GM12878 (cell line): ENCODE measurements at regions not wholly inside any gene's neighbourhood (a gene's known extent, or its start where the extent isn't known, plus 50 kb on each side); places are given as distances from the start of the nearest gene placed in this dataset.

Experiments
- ATAC-seq: fragments of 200-7000 bp; cut with Tn5 transposase; 3 replicates; pipeline ENCODE4 v1.9.1; 2020; ENCODE audit warnings: mild to moderate bottlenecking, moderate library complexity
- BruUV-seq: library from RNA; stranded (reverse); fragments of 400-500 nt; replicated peaks from 2 replicates; lab custom pipeline; 2021; lab: Mats Ljungman, UMichigan
- CTCF ChIA-PET: fragments of 300-600 bp; sonication (Branson Sonifier 250); formaldehyde crosslinking; extraction: SDS; loops from one replicate; lab custom pipeline; 2021; ENCODE audit warnings: inconsistent platforms; lab: Yijun Ruan, JAX
- POLR2A ChIA-PET: fragments of 350-600 bp; formaldehyde crosslinking; extraction: SDS; loops from one replicate; lab custom pipeline; 2021; ENCODE audit warnings: inconsistent platforms; lab: Charles Lee
- RAD21 ChIA-PET: fragments of 300-600 bp; sonication (Branson Sonifier 250); formaldehyde crosslinking; loops from one replicate; lab custom pipeline; 2023; ENCODE audit warnings: antibody characterized with exemption; ENCODE audit not compliant: unreplicated experiment; lab: Charles Lee
- SMC1A ChIA-PET: fragments of 300-600 bp; sonication (Branson Sonifier 250); formaldehyde crosslinking; loops from one replicate; lab custom pipeline; 2023; ENCODE audit not compliant: unreplicated experiment, uncharacterized antibody; lab: Charles Lee
- DNase-seq: peaks from one replicate; pipeline ENCODE4 v3.0.0-alpha.2; 2011; ENCODE audit warnings: low read depth, low spot score
- FAIRE-seq: peaks from 3 replicates; lab custom pipeline; 2011; peaks lifted over from hg19 to GRCh38; lab: Jason Lieb, UNC
- H2AFZ ChIP-seq: 2 replicates; pipeline ENCODE4 v1.6.0; 2011; ENCODE audit warnings: low read depth, low read length, control low read depth; ENCODE audit not compliant: control insufficient read depth
- H3K27ac ChIP-seq: 2 replicates; pipeline ENCODE4 v1.5.1; 2011; ENCODE audit warnings: control low read depth; ENCODE audit not compliant: control insufficient read depth, insufficient read depth
- H3K27me3 ChIP-seq, 2 experiments: replicated peaks in 1 of 2; 2 replicates each; pipeline versions ENCODE4 v1.6.0 to v1.6.1; 2011; ENCODE audit warnings: low read length in 1 of 2; ENCODE audit not compliant: control insufficient read depth in 2 of 2, insufficient read depth in 2 of 2
- H3K36me3 ChIP-seq, 2 experiments: 2 replicates each; pipeline ENCODE4 v1.5.1; 2011; ENCODE audit warnings: low read length in 1 of 2; ENCODE audit not compliant: control insufficient read depth in 2 of 2, insufficient read depth in 2 of 2
- H3K4me1 ChIP-seq: 2 replicates; pipeline ENCODE4 v1.6.1; 2011; ENCODE audit warnings: mild to moderate bottlenecking, low read length, moderate library complexity, mixed read lengths; ENCODE audit not compliant: control insufficient read depth, insufficient read depth
- H3K4me2 ChIP-seq: 2 replicates; pipeline ENCODE4 v1.6.0; 2011; ENCODE audit warnings: control low read depth; ENCODE audit not compliant: control insufficient read depth, insufficient read depth
- H3K4me3 ChIP-seq: fragments of 200-600 bp; sonication (generic); 2 replicates; pipeline ENCODE4 v1.5.1; 2016
- H3K79me2 ChIP-seq: 2 replicates; pipeline ENCODE4 v1.6.0; 2011; ENCODE audit warnings: low read length; ENCODE audit not compliant: control insufficient read depth, insufficient read depth
- H3K9ac ChIP-seq: 2 replicates; pipeline ENCODE4 v1.8.0; 2011; ENCODE audit warnings: low read length, control low read depth, mixed read lengths; ENCODE audit not compliant: control insufficient read depth, insufficient read depth
- H3K9me3 ChIP-seq: replicated peaks from 3 replicates; pipeline ENCODE4 v1.5.1; 2011; ENCODE audit warnings: mild to moderate bottlenecking, low read length; ENCODE audit not compliant: control insufficient read depth, insufficient read depth
- H4K20me1 ChIP-seq: 2 replicates; pipeline ENCODE4 v1.6.0; 2011; ENCODE audit not compliant: control insufficient read depth, insufficient read depth
- BCL11A ChIP-seq: IDR thresholded peaks from 2 replicates; pipeline ENCODE4 v1.6.1; 2011; ENCODE audit warnings: low read depth, low read length
- CBFB ChIP-seq: IDR thresholded peaks from 2 replicates; pipeline ENCODE4 v1.6.1; 2016; ENCODE audit warnings: antibody characterized with exemption, low read depth
- CEBPB ChIP-seq, 2 experiments: fragments of 150-350 bp in 1 of 2; IDR thresholded peaks; 2 replicates each; pipeline ENCODE4 v1.6.1; 2012 to 2014; ENCODE audit warnings: low read depth in 2 of 2, low read length in 2 of 2, borderline replicate concordance in 1 of 2, inconsistent platforms in 1 of 2
- CHD4 ChIP-seq: fragments of 200-600 bp; sonication (generic); IDR thresholded peaks from 2 replicates; pipeline ENCODE4 v1.6.1; 2016; ENCODE audit warnings: mild to moderate bottlenecking
- CTCF ChIP-seq, 3 experiments: IDR thresholded peaks in 2 of 3; conservative IDR thresholded peaks in 1 of 3; 2 replicates each; pipeline ENCODE4 v1.5.1; 2011; ENCODE audit warnings: low read depth in 3 of 3, low read length in 3 of 3, mild to moderate bottlenecking in 3 of 3, control low read depth in 2 of 3, moderate library complexity in 2 of 3, inconsistent platforms in 1 of 3, mixed read lengths in 1 of 3; ENCODE audit not compliant: control insufficient read depth in 2 of 3, insufficient read depth in 1 of 3; ENCODE audit errors: extremely low read depth in 1 of 3
- EGR1 ChIP-seq, 2 experiments: IDR thresholded peaks; 1 replicate in 1 of 2; 2 replicates in 1 of 2; pipeline ENCODE4 v1.6.1; 2011 to 2012; ENCODE audit warnings: low read depth in 2 of 2, low read length in 2 of 2, borderline replicate concordance in 1 of 2, mild to moderate bottlenecking in 1 of 2, moderate library complexity in 1 of 2
- KLF5 ChIP-seq: fragments of 450-650 bp; IDR thresholded peaks from 2 replicates; pipeline ENCODE4 v1.6.1; 2014; ENCODE audit warnings: mild to moderate bottlenecking; ENCODE audit not compliant: partially characterized antibody
- MLLT1 ChIP-seq: fragments of 450-650 bp; IDR thresholded peaks from 2 replicates; pipeline ENCODE4 v1.6.1; 2016; ENCODE audit warnings: mild to moderate bottlenecking
- MYC ChIP-seq: IDR thresholded peaks from 2 replicates; pipeline ENCODE4 v1.6.1; 2011; ENCODE audit warnings: mild to moderate bottlenecking, low read length, moderate library complexity, inconsistent platforms; ENCODE audit not compliant: insufficient read depth, insufficient replicate concordance, insufficient read length, severe bottlenecking
- NFIC ChIP-seq: IDR thresholded peaks from 2 replicates; pipeline ENCODE4 v1.6.1; 2012; ENCODE audit warnings: low read depth, mild to moderate bottlenecking, inconsistent platforms, low read length, moderate library complexity
- NR2C1 ChIP-seq: fragments of 450-650 bp; IDR thresholded peaks from 2 replicates; pipeline ENCODE4 v1.6.1; 2017; ENCODE audit warnings: antibody characterized with exemption, mild to moderate bottlenecking, moderate library complexity
- POLR2A ChIP-seq: IDR thresholded peaks from 2 replicates; pipeline ENCODE4 v1.6.1; 2011; ENCODE audit warnings: low read depth, mild to moderate bottlenecking, low read length
- SP1 ChIP-seq: IDR thresholded peaks from one replicate; pipeline ENCODE4 v1.6.1; 2011; ENCODE audit warnings: low read depth, low read length
- ZNF592 ChIP-seq: fragments of 450-650 bp; IDR thresholded peaks from 2 replicates; pipeline ENCODE4 v1.6.1; 2017; ENCODE audit warnings: mild to moderate bottlenecking, moderate library complexity
- ZNF687 ChIP-seq: fragments of 450-650 bp; IDR thresholded peaks from 2 replicates; pipeline ENCODE4 v1.6.1; 2017; ENCODE audit warnings: mild to moderate bottlenecking, moderate library complexity
- in situ Hi-C: fragments of 300-500 bp; cut with MboI; formaldehyde crosslinking; loops from 9 replicates; pipeline ENCODE4 v1.14.3; 2018; ENCODE audit warnings: mixed read lengths
- intact Hi-C: fragments of 100-400 bp; cut with micrococcal nuclease; formaldehyde crosslinking; loops from one replicate; pipeline ENCODE4 v1.14.2; 2022; ENCODE audit not compliant: unreplicated experiment

GRCh38 chr4:24180586-24180985 lies 290.7 kb upstream of the PPARGC1A start:
- no TSS peak for BruUV-seq
- no peaks in the 10 kb centered on the region for H4K20me1 ChIP-seq
- CTCF ChIA-PET = no interaction called here
- TF ChIP-seq CBFB (no peak), NFIC (no peak), CTCF (IDR thresholded peaks at IDR 0.05 in 2 of 3, conservative IDR thresholded peaks at IDR 0.05 in 1 of 3; ENCODE audit: control insufficient read depth in 2 of 3, extremely low read depth in 1 of 3, insufficient read depth in 1 of 3, low read depth in 3 of 3, low read length in 3 of 3) (no peak), MLLT1 (no peak), ZNF687 (no peak), MYC (no peak), SP1 (no peak), POLR2A (no peak), KLF5 (no peak), BCL11A (no peak), NR2C1 (no peak), EGR1 (IDR thresholded peaks at IDR 0.05; ENCODE audit: borderline replicate concordance in 1 of 2, low read depth in 2 of 2, low read length in 2 of 2) (no peak), CHD4 (no peak), ZNF592 (no peak), CEBPB (IDR thresholded peaks at IDR 0.05; ENCODE audit: borderline replicate concordance in 1 of 2, low read depth in 2 of 2, low read length in 2 of 2) (no peak)

More at GRCh38 chr4:24180586-24180985, 290.7 kb upstream of the PPARGC1A start:
- Histone ChIP-seq H3K4me3 (no peak overlapping the region), H3K79me2 (no peaks in the 10 kb centered on the region), H3K27me3 (no peaks in the 10 kb centered on the region), H3K4me1 (no peaks in the 10 kb centered on the region), H3K36me3 (no peaks in the 10 kb centered on the region), H3K9me3 (no peaks in the 10 kb centered on the region), H3K4me2 (no peak overlapping the region), H2AFZ (no peak overlapping the region), H3K27ac (no peak overlapping the region), H3K9ac (no peak overlapping the region)
- ATAC-seq (no peak), FAIRE-seq (no peak), DNase-seq (no peak)
- SMC1A ChIA-PET = no interaction called here
- POLR2A ChIA-PET = no interaction called here
- in situ Hi-C loops (no loop called here), intact Hi-C loops (no loop called here)
- RAD21 ChIA-PET = no interaction called here
